ENCODE measurements at regions not wholly inside any gene's neighbourhood (a gene's known extent, or its start where the extent isn't known, plus 50 kb on each side); places are given as distances from the start of the nearest gene placed in this dataset.
A peak's percentile ranks its signal among the peaks of the same experiment; 100 is the strongest.
"Not testable (repeated sequence)": the region's sequence is repeated elsewhere in the genome, so short reads cannot be mapped to it uniquely, and the experiment has no call there.

- DNase-seq = no peak
Measured at GRCh38 chrX:87236830-87237440, 280.7 kb upstream of the KLHL4 start.

- DNase-seq = no peak
Measured at GRCh38 chrX:87265518-87265917, 252.1 kb upstream of the KLHL4 start.

- DNase-seq = no peak
Measured at GRCh38 chrX:87272491-87272890, 245.1 kb upstream of the KLHL4 start.

DNA sequence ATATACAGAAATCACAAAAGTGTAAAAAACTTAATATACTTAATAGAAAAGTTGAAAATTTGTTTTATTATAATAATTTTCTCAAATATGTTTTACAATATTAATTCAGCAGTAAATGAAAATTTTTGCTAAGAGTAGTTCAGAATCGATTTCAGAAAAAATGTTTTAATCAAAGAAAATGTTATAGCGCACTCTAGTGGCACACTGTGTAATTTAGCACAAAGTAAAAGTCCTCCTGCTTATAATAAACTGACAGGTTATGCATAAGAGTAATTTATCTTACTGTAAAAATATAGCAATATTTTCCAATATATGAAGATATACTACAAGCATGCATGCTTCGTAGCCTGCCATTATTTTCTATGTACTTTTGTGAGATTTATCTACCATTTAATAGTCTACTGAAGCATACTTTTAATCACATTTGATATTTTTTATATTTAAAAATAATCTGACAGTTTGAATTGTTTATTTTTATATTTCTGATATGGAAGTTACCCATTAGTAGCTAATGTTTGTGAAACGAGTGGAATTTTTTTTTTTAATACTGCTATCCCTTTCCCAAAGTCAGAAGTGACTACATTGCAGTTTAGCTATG, 217.9 kb upstream of the KLHL4 start:
- peak; percentile 6 to 20 (median 13) for DNase-seq

GRCh38 chrX:87310780-87311179, 206.8 kb upstream of the KLHL4 start:
- no peak for DNase-seq

GRCh38 chrX:87327267-87327666, 190.3 kb upstream of the KLHL4 start:
- no peak for DNase-seq

- DNase-seq = no peak
Measured at GRCh38 chrX:87337267-87337666, 180.3 kb upstream of the KLHL4 start.

- DNase-seq = peak; percentile 2 to 22 (median 5)
Measured at GRCh38 chrX:87338510-87338909, 179.1 kb upstream of the KLHL4 start.

- DNase-seq = no peak
Measured at GRCh38 chrX:87370865-87371264, 146.7 kb upstream of the KLHL4 start.

DNA sequence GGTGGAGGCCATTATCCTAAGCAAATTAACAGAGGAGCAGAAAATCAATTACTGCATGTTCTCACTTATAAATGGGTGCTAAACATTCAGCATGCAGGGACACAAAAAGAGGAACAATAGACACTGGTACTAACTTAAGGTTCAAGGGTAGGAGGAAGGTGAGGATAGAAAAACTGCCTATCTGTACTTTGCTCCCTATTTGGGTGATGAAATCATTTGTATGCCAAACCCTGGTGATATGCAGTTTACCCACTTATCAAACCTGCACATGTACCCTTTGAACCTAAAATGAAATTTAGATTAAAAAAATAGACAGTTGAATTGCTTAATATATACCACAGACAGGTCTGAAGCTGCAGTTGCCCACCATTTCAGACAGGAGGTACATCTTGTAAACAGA, 143.3 kb upstream of the KLHL4 start:
- no peak for DNase-seq

DNA sequence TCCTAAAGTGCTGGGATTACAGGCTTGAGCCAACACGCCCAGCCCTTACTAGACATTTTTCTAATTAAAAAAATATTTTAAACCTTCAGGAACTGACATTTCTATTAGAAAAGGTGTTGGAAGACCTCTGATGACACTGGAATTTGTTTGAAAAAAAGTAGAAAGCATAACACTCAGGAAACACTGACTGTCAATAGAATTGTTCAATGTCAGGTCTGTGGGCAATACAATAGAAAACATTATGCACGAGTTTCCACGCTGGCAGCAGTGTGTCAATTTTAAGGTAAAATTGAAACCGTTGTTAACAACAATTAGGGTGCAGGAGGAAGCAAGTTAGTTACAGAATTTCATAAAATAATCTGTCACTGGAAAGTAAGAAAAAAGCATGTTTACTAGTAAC, 140.7 kb upstream of the KLHL4 start:
- DNase-seq = no peak

DNA sequence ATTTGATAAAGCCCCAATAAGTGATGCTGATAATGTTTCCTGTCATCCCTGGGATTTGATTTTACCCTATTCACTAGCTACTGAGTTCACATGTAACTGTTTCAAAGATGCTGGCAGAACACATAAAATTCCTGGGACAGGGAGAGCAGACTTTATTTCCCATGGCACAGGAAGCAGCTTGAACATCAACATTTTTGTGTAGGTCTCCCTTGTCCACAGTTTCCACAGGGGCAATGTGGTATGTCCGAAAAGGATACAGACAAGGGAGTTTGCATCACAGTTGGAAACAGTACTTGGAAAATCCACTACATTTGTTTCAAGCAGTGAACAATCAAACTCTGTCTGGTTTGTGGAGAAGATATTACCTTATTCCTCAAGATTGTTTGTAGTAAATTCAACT, 129.2 kb upstream of the KLHL4 start:
- peak in 1 of 3 donors; percentile 5 for DNase-seq

GRCh38 chrX:87391742-87392141, 125.9 kb upstream of the KLHL4 start:
- peak in 1 of 3 donors; percentile 1 for DNase-seq

GRCh38 chrX:87392369-87392768, 125.2 kb upstream of the KLHL4 start:
- DNase-seq = peak in 1 of 3 donors; percentile 1

DNA sequence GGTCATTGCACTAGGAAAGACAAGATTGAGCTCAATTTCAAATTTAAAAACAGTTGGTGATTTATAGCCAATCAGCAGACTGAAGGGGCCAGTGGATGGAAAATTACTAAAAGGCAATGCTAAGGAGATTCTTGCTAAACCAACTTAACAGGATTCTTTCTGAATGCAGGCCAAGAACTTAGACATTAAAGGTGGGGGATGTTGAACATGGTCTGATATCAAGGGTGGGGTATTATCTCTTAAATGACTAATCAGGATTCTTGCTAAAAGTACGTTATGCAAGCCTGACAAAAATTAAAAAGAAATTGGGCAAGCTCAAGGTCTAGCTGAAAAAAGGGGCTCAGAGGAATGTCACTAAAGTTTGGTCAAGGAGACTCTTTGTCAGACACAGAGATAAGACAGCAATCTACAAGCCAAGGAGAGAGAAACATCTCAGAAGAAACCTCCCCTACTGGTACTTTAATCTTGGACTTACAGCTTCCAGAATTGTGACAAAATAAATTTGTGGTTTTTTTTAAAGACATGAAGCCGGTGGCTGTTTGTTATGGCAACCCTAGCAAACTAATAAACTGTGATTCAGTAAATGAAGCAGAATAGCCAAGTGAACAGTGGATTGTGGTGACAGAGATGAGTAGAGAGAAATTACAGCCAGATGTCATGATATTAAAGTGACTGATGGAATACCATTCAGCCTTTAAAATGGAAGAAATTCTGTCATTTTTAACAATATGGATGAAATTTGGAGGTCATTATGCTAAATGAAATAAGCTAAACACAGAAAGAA, 120.3 kb upstream of the KLHL4 start:
- peak in 1 of 3 donors; percentile 4 for DNase-seq

- no peak for DNase-seq
Measured at GRCh38 chrX:87402256-87402655, 115.3 kb upstream of the KLHL4 start.

GRCh38 chrX:87403551-87403950, 114.1 kb upstream of the KLHL4 start:
- no peak for DNase-seq

DNA sequence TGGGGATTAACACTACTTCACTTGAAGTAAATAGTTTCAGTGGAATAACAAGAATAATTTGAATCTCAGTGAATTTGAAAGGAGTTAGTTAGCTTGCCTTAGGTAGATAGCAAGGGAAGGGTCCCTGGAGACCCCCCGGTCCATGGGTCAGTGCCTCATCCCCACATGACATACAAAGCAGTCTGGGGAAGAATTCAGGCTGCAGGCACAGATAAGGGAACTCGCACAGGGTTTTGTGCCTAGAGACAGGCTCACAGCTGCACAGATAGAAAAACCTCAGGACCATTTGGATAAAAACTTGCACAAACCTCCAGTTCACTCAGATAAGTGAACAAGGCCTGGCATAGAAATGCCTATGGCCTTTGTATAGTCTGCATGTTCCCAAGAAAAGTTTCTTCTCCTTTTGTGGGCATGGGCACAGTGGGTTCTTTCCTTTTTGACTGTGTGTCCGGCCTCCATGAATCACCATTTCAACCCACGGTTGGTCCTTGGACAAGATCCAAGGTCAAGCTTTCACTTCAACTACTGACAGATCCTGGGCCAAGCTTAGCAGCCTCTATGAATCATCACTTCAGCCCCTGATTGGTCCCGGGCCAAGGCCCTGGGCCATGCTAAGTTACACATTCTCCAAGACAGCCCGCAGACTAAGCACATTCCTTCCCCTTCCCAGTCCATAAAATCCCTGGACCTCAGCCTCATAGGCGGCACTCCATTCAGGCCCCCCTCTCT, 108.3 kb upstream of the KLHL4 start:
- DNase-seq = peak; percentile 22 to 49 (median 34)

- DNase-seq = no peak
Measured at GRCh38 chrX:87425618-87426017, 92.0 kb upstream of the KLHL4 start.

GRCh38 chrX:87434618-87435017, 83.0 kb upstream of the KLHL4 start:
- DNase-seq = no peak

DNA sequence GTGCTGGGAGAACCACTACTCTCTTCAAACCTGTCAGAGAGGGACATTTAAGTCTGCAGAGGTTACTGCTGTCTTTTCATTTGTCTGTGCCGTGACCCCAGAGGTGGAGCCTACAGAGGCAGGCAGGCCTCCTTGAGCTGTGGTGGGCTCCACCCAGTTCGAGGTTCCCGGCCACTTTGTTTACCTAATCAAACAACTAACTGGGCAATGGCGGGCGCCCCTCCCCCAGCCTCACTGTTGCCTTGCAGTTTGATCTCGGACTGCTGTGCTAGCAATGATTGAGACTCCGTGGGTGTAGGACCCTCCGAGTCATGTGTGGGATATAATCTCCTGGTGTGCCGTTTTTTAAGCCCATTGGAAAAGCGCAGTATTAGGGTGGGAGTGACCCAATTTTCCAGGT, 69.0 kb upstream of the KLHL4 start:
- DNase-seq = not testable (repeated sequence)

- DNase-seq = not testable (repeated sequence)
Measured at GRCh38 chrX:87465757-87466156, 51.8 kb upstream of the KLHL4 start.
